ENCODE measurements at regions not wholly inside any gene's neighbourhood (a gene's known extent, or its start where the extent isn't known, plus 50 kb on each side); places are given as distances from the start of the nearest gene placed in this dataset.

GRCh38 chr5:84590629-84591028, 205.9 kb upstream of the EDIL3 start:
- Histone ChIP-seq H2AFZ (ENCODE audit: low read depth, low read length, poor library complexity, severe bottlenecking) (no peak overlapping the region), H3K27me3 (ENCODE audit: insufficient read depth, low read length) (no peaks in the 10 kb centered on the region), H4K20me1 (ENCODE audit: insufficient read depth) (no peaks in the 10 kb centered on the region), H3K27ac (ENCODE audit: low read depth, low read length) (no peak overlapping the region), H3K36me3 (ENCODE audit: control insufficient read depth in 1 of 2, insufficient read depth in 2 of 2, low read length in 2 of 2) (no peaks in the 10 kb centered on the region), H3K9ac (ENCODE audit: low read length) (no peak overlapping the region), H3K4me2 (ENCODE audit: low read length) (no peak overlapping the region), H3K4me3 (replicated peaks in 1 of 2; ENCODE audit: low read depth in 1 of 2, low read length in 2 of 2) (no peak overlapping the region), H3K9me3 (ENCODE audit: control insufficient read depth in 1 of 2, insufficient read depth in 1 of 2, low read depth in 1 of 2, low read length in 2 of 2) (no peaks in the 10 kb centered on the region), H3K9me2 (ENCODE audit: insufficient read depth) (no peaks in the 10 kb centered on the region), H3K4me1 (ENCODE audit: control insufficient read depth in 1 of 2, insufficient read depth in 2 of 2, low read length in 2 of 2) (no peaks in the 10 kb centered on the region), H3K79me2 (ENCODE audit: insufficient read depth, low read length) (no peaks in the 10 kb centered on the region)
- no peak for DNase-seq (ENCODE audit: low read depth, low spot score)
- TF ChIP-seq POLR2AphosphoS5 (IDR thresholded peaks at IDR 0.05; ENCODE audit: low read depth, low read length): no peak
- no peak for TF ChIP-seq EGR1 (IDR thresholded peaks at IDR 0.05; ENCODE audit: low read depth)
- CTCF ChIA-PET: no interaction called here
- intact Hi-C loops (cut with micrococcal nuclease): no loop called here
- no TSS peak for BruUV-seq (replicated peaks)
- ATAC-seq: no peak
- RAD21 ChIA-PET (ENCODE audit: low non-redundant PET in 1 of 2, low total read pairs in 2 of 2, uncharacterized antibody in 2 of 2, unreplicated experiment in 2 of 2): no interaction called here
- POLR2A ChIA-PET: no interaction called here

GRCh38 chr5:84589926-84590325, 205.2 kb upstream of the EDIL3 start:
- ChIA-PET POLR2A (no interaction called here), CTCF (no interaction called here), RAD21 (ENCODE audit: low non-redundant PET in 1 of 2, low total read pairs in 2 of 2, uncharacterized antibody in 2 of 2, unreplicated experiment in 2 of 2) (no interaction called here)
- BruUV-seq (replicated peaks): no TSS peak
- Histone ChIP-seq H3K4me2 (ENCODE audit: low read length) (no peak overlapping the region), H4K20me1 (ENCODE audit: insufficient read depth) (no peaks in the 10 kb centered on the region), H3K27ac (ENCODE audit: low read depth, low read length) (no peak overlapping the region), H3K9me3 (ENCODE audit: control insufficient read depth in 1 of 2, insufficient read depth in 1 of 2, low read depth in 1 of 2, low read length in 2 of 2) (no peaks in the 10 kb centered on the region), H3K9me2 (ENCODE audit: insufficient read depth) (no peaks in the 10 kb centered on the region), H3K36me3 (ENCODE audit: control insufficient read depth in 1 of 2, insufficient read depth in 2 of 2, low read length in 2 of 2) (no peaks in the 10 kb centered on the region), H3K27me3 (ENCODE audit: insufficient read depth, low read length) (no peaks in the 10 kb centered on the region), H2AFZ (ENCODE audit: low read depth, low read length, poor library complexity, severe bottlenecking) (no peak overlapping the region), H3K4me1 (ENCODE audit: control insufficient read depth in 1 of 2, insufficient read depth in 2 of 2, low read length in 2 of 2) (no peaks in the 10 kb centered on the region), H3K79me2 (ENCODE audit: insufficient read depth, low read length) (no peaks in the 10 kb centered on the region), H3K4me3 (replicated peaks in 1 of 2; ENCODE audit: low read depth in 1 of 2, low read length in 2 of 2) (no peak overlapping the region), H3K9ac (ENCODE audit: low read length) (no peak overlapping the region)
- DNase-seq (ENCODE audit: low read depth, low spot score): no peak
- TF ChIP-seq ZFX (IDR thresholded peaks at IDR 0.05) (no peak), CTCF (IDR thresholded peaks at IDR 0.05 in 2 of 3, conservative IDR thresholded peaks at IDR 0.05 in 1 of 3; ENCODE audit: borderline replicate concordance in 1 of 3, insufficient read depth in 1 of 3, low read depth in 2 of 3, low read length in 2 of 3) (no peak), FOSL1 (IDR thresholded peaks at IDR 0.05; ENCODE audit: low read depth) (no peak), YY1 (IDR thresholded peaks at IDR 0.05; ENCODE audit: extremely low read depth, insufficient replicate concordance, low read depth, low read length) (no peak), JUND (IDR thresholded peaks at IDR 0.05) (no peak), REST (IDR thresholded peaks at IDR 0.05; ENCODE audit: low read depth) (no peak), POLR2A (IDR thresholded peaks at IDR 0.05; ENCODE audit: borderline replicate concordance, extremely low read depth, insufficient read depth, insufficient read length) (no peak), SIN3A (IDR thresholded peaks at IDR 0.05; ENCODE audit: low read depth) (no peak), MAX (IDR thresholded peaks at IDR 0.05) (no peak), RAD21 (IDR thresholded peaks at IDR 0.05; ENCODE audit: low read depth) (no peak), SP1 (IDR thresholded peaks at IDR 0.05; ENCODE audit: low read depth) (no peak), CEBPB (IDR thresholded peaks at IDR 0.05; ENCODE audit: low read depth) (no peak)
- intact Hi-C loops (cut with micrococcal nuclease): no loop called here
- ATAC-seq: no peak

Measured in HCT116 (cell line).